ENCODE measurements at regions not wholly inside any gene's neighbourhood (a gene's known extent, or its start where the extent isn't known, plus 50 kb on each side); places are given as distances from the start of the nearest gene placed in this dataset.

GRCh38 chr6:138608896-138609295 is 109.6 kb upstream of the NHSL1 start (continued):
- TF ChIP-seq FOSL1 (IDR thresholded peaks at IDR 0.05; ENCODE audit: low read depth) (no peak), REST (IDR thresholded peaks at IDR 0.05; ENCODE audit: low read depth) (no peak), CBX3 (IDR thresholded peaks at IDR 0.05; ENCODE audit: low read depth) (no peak), JUND (IDR thresholded peaks at IDR 0.05) (no peak), MAX (IDR thresholded peaks at IDR 0.05) (no peak), EZH2phosphoT487 (IDR thresholded peaks at IDR 0.05; ENCODE audit: borderline replicate concordance) (no peak), SP1 (IDR thresholded peaks at IDR 0.05; ENCODE audit: low read depth) (no peak), YY1 (IDR thresholded peaks at IDR 0.05; ENCODE audit: extremely low read depth, insufficient replicate concordance, low read depth, low read length) (no peak)

- no peaks in the 10 kb centered on the region for H3K79me2 ChIP-seq (ENCODE audit: insufficient read depth, low read length)
- H3K27me3 ChIP-seq (ENCODE audit: insufficient read depth, low read length), result no peaks in the 10 kb centered on the region
- no TSS peak for BruUV-seq (replicated peaks)
- no peak overlapping the region for H3K9ac ChIP-seq (ENCODE audit: low read length)
- no peaks in the 10 kb centered on the region for H4K20me1 ChIP-seq (ENCODE audit: insufficient read depth)
- ATAC-seq (no peak), DNase-seq (ENCODE audit: low read depth, low spot score) (no peak)
- ChIA-PET RAD21 (ENCODE audit: low non-redundant PET in 1 of 2, low total read pairs in 2 of 2, uncharacterized antibody in 2 of 2, unreplicated experiment in 2 of 2) (no interaction called here), POLR2A (no interaction called here), CTCF (no interaction called here)
- H3K9me2 ChIP-seq (ENCODE audit: insufficient read depth), result no peaks in the 10 kb centered on the region
- no peaks in the 10 kb centered on the region for H3K9me3 ChIP-seq (ENCODE audit: control insufficient read depth in 1 of 2, insufficient read depth in 1 of 2, low read depth in 1 of 2, low read length in 2 of 2)
- no peak overlapping the region for H2AFZ ChIP-seq (ENCODE audit: low read depth, low read length, poor library complexity, severe bottlenecking)
- no peak for TF ChIP-seq MAX (IDR thresholded peaks at IDR 0.05)
- no peak for TF ChIP-seq POLR2A (IDR thresholded peaks at IDR 0.05; ENCODE audit: borderline replicate concordance, extremely low read depth, insufficient read depth, insufficient read length)
- no peak overlapping the region for H3K27ac ChIP-seq (ENCODE audit: low read depth, low read length)
- no peaks in the 10 kb centered on the region for H3K36me3 ChIP-seq (ENCODE audit: control insufficient read depth in 1 of 2, insufficient read depth in 2 of 2, low read length in 2 of 2)
- intact Hi-C loops (cut with micrococcal nuclease), result no loop called here
- H3K4me2 ChIP-seq (ENCODE audit: low read length), result no peak overlapping the region
- H3K4me3 ChIP-seq (replicated peaks in 1 of 2; ENCODE audit: low read depth in 1 of 2, low read length in 2 of 2), result no peak overlapping the region
- H3K4me1 ChIP-seq (ENCODE audit: control insufficient read depth in 1 of 2, insufficient read depth in 2 of 2, low read length in 2 of 2), result no peaks in the 10 kb centered on the region; a peak in 1 of 4 replicates
These were observed 110.6 kb upstream of the NHSL1 start for GRCh38 chr6:138609801-138610430.
